ENCODE measurements at regions not wholly inside any gene's neighbourhood (a gene's known extent, or its start where the extent isn't known, plus 50 kb on each side); places are given as distances from the start of the nearest gene placed in this dataset.

GRCh38 chr2:8102470-8102869, 579.4 kb upstream of the ID2 start:
- TF ChIP-seq CTCF (IDR thresholded peaks at IDR 0.05) (no peak), BHLHE40 (IDR thresholded peaks at IDR 0.05; ENCODE audit: low read depth, low read length) (no peak), POLR2A (IDR thresholded peaks at IDR 0.05; ENCODE audit: low read length) (no peak), E2F6 (IDR thresholded peaks at IDR 0.05; ENCODE audit: borderline replicate concordance, low read depth) (no peak), RAD21 (conservative IDR thresholded peaks at IDR 0.05 in 1 of 2, IDR thresholded peaks at IDR 0.05 in 1 of 2) (no peak), SREBF2 (IDR thresholded peaks at IDR 0.05) (no peak), RNF2 (IDR thresholded peaks at IDR 0.05; ENCODE audit: borderline replicate concordance, low read depth) (no peak), CHD2 (IDR thresholded peaks at IDR 0.05; ENCODE audit: low read length, partially characterized antibody) (no peak), CBX8 (IDR thresholded peaks at IDR 0.05) (no peak), REST (IDR thresholded peaks at IDR 0.05) (no peak), RFX5 (IDR thresholded peaks at IDR 0.05) (no peak)
